Sigmoid colon (tissue), 6 donors: ENCODE measurements at regions not wholly inside any gene's neighbourhood (a gene's known extent, or its start where the extent isn't known, plus 50 kb on each side); places are given as distances from the start of the nearest gene placed in this dataset.

Source experiments
- DNase-seq: peaks from one replicate; pipeline ENCODE4 v3.0.0-alpha.2; 2019
- H3K27ac ChIP-seq, 4 donors: fragments of 200-600 bp; sonication (generic); one replicate each; pipeline ENCODE4 v1.5.1; 2016 to 2019; ENCODE audit warnings: mild to moderate bottlenecking in 1 of 4
- H3K27me3 ChIP-seq, 3 donors: fragments of 200-600 bp; sonication (generic); one replicate each; pipeline ENCODE4 v1.5.1; 2019; ENCODE audit warnings: mild to moderate bottlenecking in 1 of 3
- H3K36me3 ChIP-seq, 4 donors: fragments of 200-600 bp; sonication (generic); one replicate each; pipeline ENCODE4 v1.5.1; 2016 to 2019
- H3K4me1 ChIP-seq, 4 donors: fragments of 200-600 bp; sonication (generic); one replicate each; pipeline ENCODE4 v1.5.1; 2017 to 2019
- H3K4me3 ChIP-seq, 4 donors: fragments of 200-600 bp; sonication (generic); one replicate each; pipeline ENCODE4 v1.5.1; 2017 to 2019; ENCODE audit warnings: mild to moderate bottlenecking in 2 of 4, moderate library complexity in 1 of 4
- H3K9me3 ChIP-seq, 4 donors: fragments of 200-600 bp in 3 of 4; sonication (generic) in 3 of 4; one replicate each; pipeline versions ENCODE4 v1.5.1 to v1.6.1; 2013 to 2019
- CTCF ChIP-seq, 4 experiments: fragments of 450-650 bp in 3 of 4; fragments of 200-600 bp in 1 of 4; IDR thresholded peaks; one replicate each; pipeline ENCODE4 v1.5.1; 2016 to 2019; ENCODE audit warnings: antibody characterized with exemption in 4 of 4, mild to moderate bottlenecking in 3 of 4, moderate library complexity in 2 of 4
- EP300 ChIP-seq, 4 donors: sonication (generic); formaldehyde crosslinking; IDR thresholded peaks; one replicate each; pipeline ENCODE4 v1.6.1; 2017; ENCODE audit warnings: antibody characterized with exemption in 4 of 4
- POLR2A ChIP-seq, 2 donors: fragments of 450-650 bp; IDR thresholded peaks; one replicate each; pipeline ENCODE4 v1.6.1; 2016; ENCODE audit warnings: antibody characterized with exemption in 2 of 2, mild to moderate bottlenecking in 2 of 2, moderate library complexity in 2 of 2
- POLR2AphosphoS5 ChIP-seq, 4 donors: sonication (generic); formaldehyde crosslinking; IDR thresholded peaks; one replicate each; pipeline ENCODE4 v1.6.1; 2017; ENCODE audit warnings: antibody characterized with exemption in 4 of 4
- WGBS, 2 donors: extraction: QIAGEN DNeasy Blood & Tissue Kit; methylation state at CpG; one replicate each; pipeline ENCODE4 v1.1.7; 2013; 5-methylcytosine and 5-hydroxymethylcytosine counted together
- intact Hi-C: fragments of 100-400 bp; cut with DNase I; formaldehyde crosslinking; loops from one replicate; pipeline ENCODE4 v1.15.1; 2023
- donor health status: healthy with polysubstance abuse.
- donor health status: healthy.

- intact Hi-C loops = no loop called here
- 80 to 86% methylated on average over 8 of the region's 8 CpGs for WGBS, 2 donors
Measured at GRCh38 chr16:5837007-5837670, 739.5 kb upstream of the EEF2KMT start.

GRCh38 chr16:5835876-5836275 lies 738.3 kb upstream of the EEF2KMT start:
- Histone ChIP-seq H3K27ac (no peak overlapping the region), H3K4me3 (no peak overlapping the region), H3K9me3 (peaks cover 0 to 4% (median 0%) of the 10 kb centered on the region in 4 donors), H3K36me3 (no peaks in the 10 kb centered on the region), H3K4me1 (no peaks in the 10 kb centered on the region), H3K27me3 (no peaks in the 10 kb centered on the region)
- 80 to 88% methylated on average over 8 of the region's 8 CpGs for WGBS, 2 donors
- intact Hi-C loops = no loop called here
- DNase-seq = no peak
- TF ChIP-seq EP300 (IDR thresholded peaks at IDR 0.05) (no peak), CTCF (IDR thresholded peaks at IDR 0.05) (no peak), POLR2AphosphoS5 (IDR thresholded peaks at IDR 0.05) (no peak), POLR2A (IDR thresholded peaks at IDR 0.05) (no peak)

More at GRCh38 chr16:5837007-5837670, 739.5 kb upstream of the EEF2KMT start:
- Histone ChIP-seq H3K36me3 (no peaks in the 10 kb centered on the region), H3K4me3 (no peak overlapping the region), H3K4me1 (no peaks in the 10 kb centered on the region), H3K27ac (no peak overlapping the region), H3K9me3 (peaks cover 0 to 4% (median 0%) of the 10 kb centered on the region in 4 donors), H3K27me3 (no peaks in the 10 kb centered on the region)
- no peak for TF ChIP-seq EP300 (IDR thresholded peaks at IDR 0.05)
- TF ChIP-seq CTCF (IDR thresholded peaks at IDR 0.05) = no peak
- TF ChIP-seq POLR2AphosphoS5 (IDR thresholded peaks at IDR 0.05) = no peak
- no peak for TF ChIP-seq POLR2A (IDR thresholded peaks at IDR 0.05)
- DNase-seq = no peak

GRCh38 chr16:5826332-5826731 lies 728.7 kb upstream of the EEF2KMT start:
- Histone ChIP-seq H3K4me1 (no peaks in the 10 kb centered on the region), H3K9me3 (no peaks in the 10 kb centered on the region), H3K27ac (no peak overlapping the region), H3K36me3 (no peaks in the 10 kb centered on the region), H3K4me3 (no peak overlapping the region), H3K27me3 (no peaks in the 10 kb centered on the region)
- WGBS, 2 donors = 59 to 83% methylated on average over 1 of the region's 1 CpG
- DNase-seq = no peak
- no peak for TF ChIP-seq POLR2A (IDR thresholded peaks at IDR 0.05)
- no peak for TF ChIP-seq EP300 (IDR thresholded peaks at IDR 0.05)
- no peak for TF ChIP-seq POLR2AphosphoS5 (IDR thresholded peaks at IDR 0.05)
- intact Hi-C loops = no loop called here

- no peak overlapping the region for H3K27ac ChIP-seq
- 87 to 92% methylated on average over 13 of the region's 13 CpGs for WGBS, 2 donors
- intact Hi-C loops = no loop called here
- no peaks in the 10 kb centered on the region for H3K4me1 ChIP-seq
- peaks cover 0 to 2% (median 0%) of the 10 kb centered on the region in 4 donors for H3K9me3 ChIP-seq
- no peaks in the 10 kb centered on the region for H3K36me3 ChIP-seq
- no peaks in the 10 kb centered on the region for H3K27me3 ChIP-seq
- H3K4me3 ChIP-seq = no peak overlapping the region
- TF ChIP-seq POLR2AphosphoS5 (IDR thresholded peaks at IDR 0.05) (no peak), POLR2A (IDR thresholded peaks at IDR 0.05) (no peak), EP300 (IDR thresholded peaks at IDR 0.05) (no peak), CTCF (IDR thresholded peaks at IDR 0.05) (no peak)
- no peak for DNase-seq
Measured at GRCh38 chr16:5820472-5820871, 722.9 kb upstream of the EEF2KMT start.

- DNase-seq = no peak
- H3K4me3 ChIP-seq = no peak overlapping the region
- intact Hi-C loops = no loop called here
- H3K4me1 ChIP-seq = no peaks in the 10 kb centered on the region
- no peak for TF ChIP-seq EP300 (IDR thresholded peaks at IDR 0.05)
- TF ChIP-seq POLR2AphosphoS5 (IDR thresholded peaks at IDR 0.05) = no peak
- no peak for TF ChIP-seq POLR2A (IDR thresholded peaks at IDR 0.05)
- no peak for TF ChIP-seq CTCF (IDR thresholded peaks at IDR 0.05)
- 76 to 86% methylated on average over 6 of the region's 6 CpGs for WGBS, 2 donors
- H3K27ac ChIP-seq = no peak overlapping the region
- peaks cover 0 to 2% (median 0%) of the 10 kb centered on the region in 4 donors for H3K9me3 ChIP-seq
- no peaks in the 10 kb centered on the region for H3K27me3 ChIP-seq
- no peaks in the 10 kb centered on the region for H3K36me3 ChIP-seq
Measured at GRCh38 chr16:5815570-5816237, 718.1 kb upstream of the EEF2KMT start.
